MM.1S (cell line): ENCODE measurements at regions not wholly inside any gene's neighbourhood (a gene's known extent, or its start where the extent isn't known, plus 50 kb on each side); places are given as distances from the start of the nearest gene placed in this dataset.

Source experiments
- DNase-seq: peaks from one replicate; pipeline ENCODE4 v3.0.0-alpha.2; 2015
- H2AFZ ChIP-seq: fragments of 300-600 bp; sonication (generic); 2 replicates; pipeline ENCODE4 v1.6.0; 2016; ENCODE audit warnings: antibody characterized with exemption, low read length
- H3F3A ChIP-seq: fragments of 300-600 bp; sonication (generic); 2 replicates; pipeline ENCODE4 v1.6.1; 2016; ENCODE audit warnings: mild to moderate bottlenecking, antibody characterized with exemption, low read length, moderate library complexity, mixed read lengths; ENCODE audit not compliant: insufficient read depth
- H3K27ac ChIP-seq: fragments of 300-600 bp; sonication (generic); 2 replicates; pipeline ENCODE4 v1.5.1; 2016; ENCODE audit warnings: mild to moderate bottlenecking, low read length
- H3K27me3 ChIP-seq: fragments of 300-600 bp; sonication (generic); replicated peaks from 2 replicates; pipeline ENCODE4 v1.6.0; 2016; ENCODE audit warnings: low read length; ENCODE audit not compliant: insufficient read depth
- H3K36me3 ChIP-seq: fragments of 300-600 bp; sonication (generic); replicated peaks from 2 replicates; pipeline ENCODE4 v1.6.1; 2016; ENCODE audit warnings: mild to moderate bottlenecking, low read length, mixed read lengths; ENCODE audit not compliant: insufficient read depth
- H3K4me1 ChIP-seq: fragments of 300-600 bp; sonication (generic); 2 replicates; pipeline ENCODE4 v1.6.1; 2016; ENCODE audit warnings: low read length, mixed read lengths
- H3K4me2 ChIP-seq: fragments of 300-600 bp; sonication (generic); 2 replicates; pipeline ENCODE4 v1.6.0; 2016; ENCODE audit warnings: low read depth, low read length
- H3K4me3 ChIP-seq: fragments of 300-600 bp; sonication (generic); 2 replicates; pipeline ENCODE4 v1.5.1; 2016; ENCODE audit warnings: low read length, mixed read lengths
- H3K79me2 ChIP-seq: fragments of 300-600 bp; sonication (generic); 2 replicates; pipeline ENCODE4 v1.6.1; 2016; ENCODE audit warnings: mixed run types, low read length, mixed read lengths
- H3K9ac ChIP-seq: fragments of 300-600 bp; sonication (generic); 2 replicates; pipeline ENCODE4 v1.6.1; 2016; ENCODE audit warnings: low read length, mixed read lengths
- H3K9me2 ChIP-seq: fragments of 300-600 bp; sonication (generic); replicated peaks from 2 replicates; pipeline ENCODE4 v1.6.1; 2016; ENCODE audit warnings: mild to moderate bottlenecking, low read length, mixed read lengths; ENCODE audit not compliant: insufficient read depth
- H3K9me3 ChIP-seq: fragments of 300-600 bp; sonication (generic); replicated peaks from 2 replicates; pipeline ENCODE4 v1.6.1; 2016; ENCODE audit warnings: mild to moderate bottlenecking, low read length, mixed read lengths; ENCODE audit not compliant: insufficient read depth
- H4K20me1 ChIP-seq: fragments of 300-600 bp; sonication (generic); 2 replicates; pipeline ENCODE4 v1.6.1; 2016; ENCODE audit warnings: mild to moderate bottlenecking, low read length, moderate library complexity, mixed read lengths; ENCODE audit not compliant: insufficient read depth
- CTCF ChIP-seq: fragments of 300-600 bp; sonication (generic); IDR thresholded peaks from 2 replicates; pipeline ENCODE4 v1.5.1; 2016; ENCODE audit warnings: antibody characterized with exemption, low read length, mixed read lengths
- EZH2 ChIP-seq: fragments of 300-600 bp; sonication (generic); optimal IDR thresholded peaks from 2 replicates; pipeline ENCODE3; 2017; ENCODE audit warnings: low read depth, mild to moderate bottlenecking, antibody characterized with exemption, low read length, mixed read lengths
- EZH2phosphoT487 ChIP-seq: fragments of 300-600 bp; sonication (generic); IDR thresholded peaks from 2 replicates; pipeline ENCODE4 v1.6.1; 2018; ENCODE audit warnings: antibody characterized with exemption, low read length

GRCh38 chr12:69042557-69042956 lies 109.6 kb upstream of the CPM start:
- Histone ChIP-seq H3K9me2 (no peaks in the 10 kb centered on the region), H3K9ac (no peak overlapping the region), H2AFZ (no peak overlapping the region), H3K27me3 (no peaks in the 10 kb centered on the region), H3K27ac (no peak overlapping the region), H3K9me3 (no peaks in the 10 kb centered on the region), H3K4me3 (no peak overlapping the region), H3K4me1 (no peaks in the 10 kb centered on the region), H3F3A (no peaks in the 10 kb centered on the region), H3K4me2 (no peak overlapping the region), H4K20me1 (no peaks in the 10 kb centered on the region), H3K79me2 (no peaks in the 10 kb centered on the region), H3K36me3 (no peaks in the 10 kb centered on the region)
- DNase-seq = no peak
- TF ChIP-seq EZH2 (no peak), CTCF (no peak), EZH2phosphoT487 (no peak)

GRCh38 chr12:69042970-69043369 lies 110.0 kb upstream of the CPM start:
- DNase-seq = no peak
- Histone ChIP-seq H3K27ac (no peak overlapping the region), H3K9me2 (no peaks in the 10 kb centered on the region), H3K27me3 (no peaks in the 10 kb centered on the region), H3F3A (no peaks in the 10 kb centered on the region), H3K4me2 (no peak overlapping the region), H3K4me1 (no peaks in the 10 kb centered on the region), H3K36me3 (no peaks in the 10 kb centered on the region), H2AFZ (no peak overlapping the region), H3K4me3 (no peak overlapping the region), H4K20me1 (no peaks in the 10 kb centered on the region), H3K9me3 (no peaks in the 10 kb centered on the region), H3K79me2 (no peaks in the 10 kb centered on the region), H3K9ac (no peak overlapping the region)
- TF ChIP-seq EZH2phosphoT487 = no peak
- TF ChIP-seq CTCF = no peak
- no peak for TF ChIP-seq EZH2

GRCh38 chr12:69044887-69045286 lies 111.9 kb upstream of the CPM start:
- TF ChIP-seq EZH2 = no peak
- no peak for TF ChIP-seq CTCF
- no peak for TF ChIP-seq EZH2phosphoT487
- Histone ChIP-seq H3K9ac (no peak overlapping the region), H3K4me3 (no peak overlapping the region), H2AFZ (no peak overlapping the region), H3K79me2 (no peaks in the 10 kb centered on the region), H4K20me1 (no peaks in the 10 kb centered on the region), H3K4me2 (no peak overlapping the region), H3K27me3 (no peaks in the 10 kb centered on the region), H3K27ac (no peak overlapping the region), H3K9me3 (no peaks in the 10 kb centered on the region), H3K4me1 (no peaks in the 10 kb centered on the region), H3F3A (no peaks in the 10 kb centered on the region), H3K9me2 (no peaks in the 10 kb centered on the region), H3K36me3 (no peaks in the 10 kb centered on the region)
- no peak for DNase-seq
